GM21737 (cell line): ENCODE measurements at regions not wholly inside any gene's neighbourhood (a gene's known extent, or its start where the extent isn't known, plus 50 kb on each side); places are given as distances from the start of the nearest gene placed in this dataset.
A peak's percentile ranks its signal among the peaks of the same experiment; 100 is the strongest.
"Not testable (repeated sequence)": the region's sequence is repeated elsewhere in the genome, so short reads cannot be mapped to it uniquely, and the experiment has no call there.

Source experiments
- ATAC-seq: cut with Tn5 transposase; IDR thresholded peaks from one replicate; pipeline ENCODE4 v1.9.1; 2021; ENCODE audit warnings: mild to moderate bottlenecking, moderate library complexity; ENCODE audit not compliant: unreplicated experiment

DNA sequence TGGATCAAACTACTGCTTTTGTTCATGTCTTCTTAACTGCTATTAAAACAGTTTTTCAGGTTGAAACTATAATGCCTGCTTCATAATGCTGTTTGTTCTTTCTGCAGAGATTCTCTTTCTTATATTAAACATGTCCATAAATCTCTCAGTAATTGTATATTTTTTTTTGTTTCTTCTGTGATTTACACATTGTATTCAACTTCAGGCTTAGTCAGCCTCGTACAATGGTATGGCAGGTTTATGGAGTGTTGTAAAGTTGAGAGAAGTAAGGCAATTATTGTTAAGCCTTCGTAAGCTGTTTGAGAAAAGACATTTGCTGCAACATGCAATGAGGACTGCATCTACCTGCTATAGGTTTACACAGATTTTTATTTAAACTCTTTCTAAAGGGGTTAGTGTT is 977.1 kb downstream of the DIPK2A start:
- ATAC-seq: no peak

DNA sequence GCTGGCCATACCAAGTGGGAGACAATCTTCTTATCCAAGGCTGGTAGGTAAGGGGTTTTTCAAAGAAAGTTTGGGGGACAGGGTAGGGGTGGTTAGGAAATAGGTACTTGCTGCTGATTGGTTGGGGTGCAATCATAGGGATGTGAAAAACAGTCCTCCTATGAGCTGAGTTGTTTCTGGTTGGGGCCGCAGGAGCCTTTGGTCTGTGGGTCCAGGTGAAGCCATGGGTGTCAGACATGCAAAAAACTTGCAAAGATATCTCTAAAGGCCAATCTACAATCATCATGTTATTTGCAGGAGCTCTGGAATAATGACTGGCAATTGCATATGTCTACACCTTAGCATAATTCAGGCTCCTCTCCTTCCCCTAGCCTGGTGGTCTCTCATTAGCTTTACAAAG is 982.3 kb downstream of the DIPK2A start:
- ATAC-seq: no peak

DNA sequence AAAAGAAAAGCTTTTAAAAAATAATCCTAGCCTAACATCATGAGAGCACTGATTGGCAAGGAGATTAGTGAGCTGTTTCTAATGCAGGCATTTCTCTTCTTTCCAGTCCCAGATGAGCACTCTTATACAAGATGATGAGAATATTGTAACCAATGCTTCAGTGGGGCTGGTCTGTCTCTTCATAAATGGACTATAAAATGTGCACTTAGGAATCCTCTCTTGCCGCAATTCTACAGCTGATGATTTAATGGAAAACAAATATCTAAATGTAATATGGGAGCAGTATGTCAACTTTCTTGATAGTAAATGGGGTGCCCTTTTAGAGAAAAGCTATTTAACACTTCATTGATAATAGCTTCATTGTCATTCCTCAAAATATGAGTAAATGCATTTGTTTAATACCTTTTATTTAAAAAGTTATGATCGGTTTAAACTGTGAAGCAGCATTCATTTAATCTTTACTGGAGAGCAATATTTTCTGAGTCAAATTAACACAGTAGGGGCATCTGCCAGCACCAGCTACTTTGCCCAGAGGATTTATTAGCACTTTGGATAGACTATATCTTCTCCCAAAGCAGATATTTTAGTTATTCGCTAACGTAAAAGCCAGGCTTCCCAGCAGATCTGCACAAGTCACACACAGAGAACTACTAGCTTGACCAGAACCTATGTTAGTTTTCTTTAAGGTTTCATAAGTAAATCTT is 985.9 kb downstream of the DIPK2A start:
- ATAC-seq: no peak

DNA sequence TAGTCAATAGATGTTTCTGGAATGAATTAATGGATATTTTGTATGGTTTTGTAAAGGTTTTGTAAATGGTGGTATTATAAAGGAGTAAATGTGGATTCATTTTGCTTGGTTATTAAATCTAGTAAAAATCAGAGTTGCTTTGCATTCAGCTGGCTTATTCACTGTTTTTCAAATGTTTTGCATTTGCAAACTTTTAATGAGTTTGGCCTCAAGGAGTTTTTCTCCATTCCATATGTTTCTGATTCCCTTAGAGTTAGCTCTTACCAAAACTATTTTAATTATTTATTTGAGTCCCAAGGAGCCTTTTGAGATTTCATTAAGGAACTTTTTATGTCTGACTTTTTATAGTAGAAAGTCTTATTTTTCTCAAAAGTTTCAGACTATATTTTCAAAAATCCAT is 992.2 kb downstream of the DIPK2A start:
- no peak for ATAC-seq

DNA sequence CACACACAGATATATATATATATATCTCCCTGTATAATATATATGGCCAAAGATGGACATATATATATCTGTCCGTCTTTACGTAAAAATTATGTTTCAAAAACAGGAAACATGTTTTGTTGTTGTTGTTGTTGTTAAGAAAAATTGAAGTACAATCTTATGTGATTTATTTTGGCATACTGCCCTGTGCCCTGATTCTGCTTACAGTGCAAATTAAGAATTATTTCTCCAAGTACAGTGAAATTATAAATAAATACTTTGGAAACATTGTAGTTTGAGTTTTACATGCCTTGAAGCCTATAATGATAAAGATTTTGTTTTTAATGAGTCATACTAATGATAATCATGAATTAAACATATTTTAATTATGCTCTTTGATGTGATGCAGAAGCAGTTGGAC is 994.9 kb downstream of the DIPK2A start:
- no peak for ATAC-seq

DNA sequence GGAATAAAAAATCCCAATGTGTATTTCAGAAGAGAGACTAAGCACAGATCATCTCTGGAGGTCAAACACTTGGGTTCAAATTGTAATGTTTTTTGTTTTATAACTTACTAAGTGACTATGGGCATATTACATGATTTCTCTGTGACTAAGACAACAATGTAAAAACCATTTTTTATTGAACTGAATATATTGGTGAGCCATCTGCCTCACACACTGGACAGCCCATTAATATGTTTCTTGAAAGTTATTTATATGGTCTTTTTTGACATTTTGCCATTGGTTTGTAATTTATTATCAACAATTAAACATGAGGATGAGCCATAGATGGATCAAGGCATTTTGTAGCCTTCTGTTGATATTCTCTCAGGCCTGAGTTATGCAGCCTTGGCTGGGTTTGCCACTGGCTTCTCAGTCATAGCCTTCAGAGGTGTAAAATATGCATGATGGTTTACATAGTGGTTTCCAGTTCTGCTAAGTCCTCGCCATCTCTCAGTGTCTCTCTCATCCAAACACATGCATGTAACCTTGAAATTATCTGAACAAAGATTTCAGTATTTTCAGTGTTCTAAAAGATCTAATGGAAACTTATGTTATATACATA is 997.2 kb downstream of the DIPK2A start:
- no peak for ATAC-seq

DNA sequence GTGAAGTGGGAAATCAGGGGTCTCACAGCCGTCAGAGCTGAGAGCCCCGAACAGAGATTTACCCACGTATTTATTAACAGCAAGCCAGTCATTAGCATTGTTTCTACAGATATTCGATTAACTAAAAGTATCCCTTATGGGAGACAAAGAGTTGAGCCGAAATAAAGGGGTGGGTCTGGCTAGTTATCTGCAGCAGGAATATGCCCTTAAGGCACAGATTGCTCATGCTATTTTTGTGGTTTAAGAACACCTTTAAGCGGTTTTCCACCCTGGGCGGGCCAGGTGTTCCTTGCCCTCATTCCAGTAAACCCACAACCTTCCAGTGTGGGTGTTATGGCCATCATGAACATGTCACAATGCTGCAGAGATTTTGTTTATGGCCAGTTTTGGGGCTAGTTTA is 1012.9 kb downstream of the DIPK2A start:
- ATAC-seq: not testable (repeated sequence)

DNA sequence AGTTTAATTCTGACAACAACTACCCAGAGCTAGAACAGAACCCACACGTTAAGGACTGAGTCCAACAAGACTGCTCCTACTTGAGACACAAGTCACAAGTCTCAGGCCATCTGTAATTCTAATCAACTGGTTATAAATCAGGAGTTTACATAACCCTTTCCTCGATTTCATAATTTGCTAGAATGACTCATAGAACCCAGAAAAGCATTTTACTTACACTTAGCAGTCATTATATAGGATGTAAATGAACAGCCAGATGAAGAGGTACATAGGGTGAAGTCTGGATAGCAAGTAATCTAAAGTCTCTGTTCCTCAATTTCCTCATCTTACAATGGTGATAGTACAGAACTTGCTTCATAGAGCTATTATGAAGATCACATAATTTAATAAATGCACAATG is 1018.2 kb downstream of the DIPK2A start:
- no peak for ATAC-seq

DNA sequence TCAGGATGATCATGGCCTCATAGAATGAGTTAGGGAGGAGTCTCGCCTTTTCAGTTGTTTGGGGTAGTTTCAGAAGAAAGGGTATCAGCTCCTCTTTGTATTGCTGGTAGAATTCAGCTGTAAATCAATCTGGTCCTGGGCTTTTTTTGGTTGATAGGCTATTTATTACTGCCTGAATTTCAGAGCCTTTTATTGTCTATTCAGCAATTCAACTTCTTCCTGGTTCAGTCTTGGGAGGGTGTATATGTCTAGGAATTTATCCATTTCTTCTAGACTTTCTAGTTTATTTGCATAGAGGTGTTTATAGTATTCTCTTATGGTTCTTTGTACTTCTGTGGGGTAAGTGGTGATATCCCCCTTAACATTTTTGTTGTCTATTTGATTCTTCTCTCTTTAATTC is 1024.2 kb downstream of the DIPK2A start:
- ATAC-seq: no peak

DNA sequence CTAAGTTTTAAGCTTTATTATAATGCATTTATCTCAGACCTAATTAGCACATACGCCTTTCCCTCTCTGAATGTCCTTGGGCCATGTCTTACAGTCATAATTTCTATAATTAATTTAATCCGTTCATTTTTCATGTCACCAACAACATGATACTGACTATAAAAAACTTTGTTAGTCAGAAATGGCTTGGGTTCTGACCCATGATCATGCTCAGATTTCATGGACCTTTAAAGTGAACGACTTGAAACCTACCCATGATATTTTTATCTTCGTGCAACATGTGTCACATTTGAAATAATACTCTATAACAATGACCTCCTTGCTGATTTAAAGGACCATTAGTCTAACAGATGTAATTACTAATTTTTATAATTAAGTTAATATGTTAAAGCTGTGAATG is 1033.8 kb downstream of the DIPK2A start:
- ATAC-seq: no peak

DNA sequence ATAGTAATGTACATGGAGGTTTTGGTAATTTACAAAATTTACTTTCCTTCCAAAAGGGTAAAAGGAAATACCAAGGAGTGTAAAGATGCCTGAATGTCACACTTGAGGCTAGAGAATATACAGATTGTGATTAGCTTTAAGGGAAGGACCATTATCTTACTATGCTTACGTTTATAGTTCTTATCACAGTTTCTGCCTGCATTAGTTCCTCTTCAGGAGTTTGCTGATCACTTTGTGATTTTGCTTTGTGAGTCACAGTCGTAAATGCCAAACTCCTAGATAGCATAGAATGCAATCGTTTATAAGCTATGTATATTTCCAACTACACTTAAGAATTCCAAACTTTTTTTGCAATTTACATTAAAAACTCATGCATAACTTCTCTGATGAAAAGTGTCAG is 1034.6 kb downstream of the DIPK2A start:
- no peak for ATAC-seq

DNA sequence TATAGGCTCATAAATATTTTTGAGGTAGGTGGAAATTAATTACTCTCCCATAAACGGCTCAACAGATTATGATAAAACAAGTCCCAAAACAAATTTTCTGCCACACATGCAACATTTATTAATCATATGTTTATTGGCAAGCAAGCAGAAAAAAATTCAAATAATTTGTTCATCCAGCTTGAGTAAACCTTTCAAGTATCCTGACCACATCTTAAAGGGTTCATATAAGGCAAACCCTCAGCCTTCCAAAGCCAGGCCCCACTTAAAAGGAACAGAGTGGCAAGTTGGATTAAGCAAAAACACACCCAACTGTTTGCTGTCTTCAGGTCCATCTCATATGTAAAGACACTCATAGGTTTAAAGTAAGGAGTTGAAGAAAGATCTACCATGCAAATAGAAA is 1042.3 kb downstream of the DIPK2A start:
- no peak for ATAC-seq

DNA sequence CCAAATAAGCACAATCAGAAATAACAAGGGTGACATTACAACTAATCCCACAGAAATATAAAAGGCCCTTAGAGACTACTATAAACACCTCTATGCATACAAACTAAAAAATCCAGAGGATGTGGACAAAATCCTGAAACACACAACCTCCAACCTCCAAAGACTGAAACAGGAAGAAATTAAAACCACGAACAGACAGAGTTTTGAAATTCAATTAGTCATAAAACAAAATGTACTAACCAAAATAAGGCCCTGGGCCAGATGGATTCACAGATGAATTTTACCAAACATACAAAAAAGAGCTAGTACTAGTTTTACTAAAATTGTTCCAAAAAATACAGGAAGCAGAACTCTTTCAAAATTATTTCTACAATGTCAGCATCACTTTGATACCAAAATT is 1043.6 kb downstream of the DIPK2A start:
- ATAC-seq: no peak

DNA sequence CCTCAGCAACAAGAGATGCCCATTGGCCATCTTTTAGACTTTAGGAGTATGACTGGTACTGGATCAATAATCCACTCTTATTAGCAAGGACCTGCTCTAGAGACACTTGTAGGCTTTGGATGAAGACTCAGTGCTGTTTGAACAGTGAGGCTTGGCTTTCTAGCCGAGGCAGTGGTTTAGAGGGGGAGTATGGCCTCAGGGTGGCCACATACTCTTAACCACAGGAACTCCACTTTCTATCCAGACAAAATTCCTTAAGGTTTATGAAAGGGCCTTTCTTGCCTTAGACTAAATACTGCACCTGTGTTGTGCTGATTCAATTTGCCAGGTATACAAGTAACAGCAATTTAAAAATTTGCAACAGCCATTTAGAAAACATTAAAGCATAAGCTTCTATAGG is 1046.3 kb downstream of the DIPK2A start:
- ATAC-seq: no peak

DNA sequence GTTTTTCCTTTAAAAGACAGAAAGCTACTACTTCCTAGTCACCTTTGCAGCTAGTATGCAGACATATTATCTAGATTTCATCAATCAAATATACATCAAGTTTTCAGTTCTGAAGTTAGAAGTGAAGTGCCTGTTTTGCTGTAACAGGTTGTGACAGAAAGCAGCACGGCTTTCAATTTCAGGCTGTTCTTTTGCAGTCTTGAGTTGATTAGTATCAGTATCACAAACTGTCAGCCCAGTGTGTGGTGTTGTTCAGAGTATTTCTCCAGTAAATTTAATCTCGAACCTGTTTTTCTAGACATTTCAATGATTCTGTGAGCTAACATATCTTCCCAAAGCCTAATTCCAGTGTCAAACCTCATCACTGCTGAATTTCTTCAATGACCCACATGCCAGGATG is 1050.8 kb downstream of the DIPK2A start:
- ATAC-seq: no peak

DNA sequence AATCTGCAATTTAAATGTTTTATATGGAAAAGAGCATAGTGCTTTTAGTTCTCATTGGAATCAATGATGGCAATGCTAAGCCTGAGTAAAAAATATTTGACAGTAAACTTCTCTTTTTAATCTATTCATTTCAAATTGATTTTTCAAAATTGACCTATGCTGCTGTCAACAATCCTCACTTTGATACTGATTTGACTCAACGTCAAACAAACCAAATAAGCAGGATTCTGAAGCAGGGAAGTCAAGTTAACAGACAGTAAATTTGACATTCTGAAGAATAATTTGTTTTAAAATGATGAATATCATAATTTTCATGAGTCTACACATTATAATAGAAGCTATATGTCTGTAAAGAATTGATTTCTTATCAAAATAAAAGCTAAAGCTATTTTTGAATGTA is 1053.1 kb downstream of the DIPK2A start:
- ATAC-seq: no peak

DNA sequence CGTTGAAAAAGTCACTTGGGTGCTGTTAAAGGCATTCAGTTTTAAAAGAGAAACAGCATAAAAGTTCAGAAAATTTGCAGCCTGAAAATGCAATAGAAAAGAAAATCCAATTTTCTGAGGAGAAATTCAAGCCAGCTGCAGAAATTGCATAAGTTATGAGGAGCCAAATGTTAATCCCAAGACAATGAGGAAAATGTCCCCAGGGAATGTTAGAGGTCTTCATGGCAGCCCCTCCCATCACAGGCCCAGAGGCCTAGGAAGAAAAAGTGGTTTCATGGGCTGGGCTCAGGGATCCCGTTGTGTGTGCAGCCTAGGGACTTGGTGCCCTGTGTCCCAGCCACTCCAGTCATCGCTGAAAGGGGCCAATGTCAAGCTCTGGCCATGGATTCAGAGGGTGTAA is 1055.6 kb downstream of the DIPK2A start:
- ATAC-seq: not testable (repeated sequence)

DNA sequence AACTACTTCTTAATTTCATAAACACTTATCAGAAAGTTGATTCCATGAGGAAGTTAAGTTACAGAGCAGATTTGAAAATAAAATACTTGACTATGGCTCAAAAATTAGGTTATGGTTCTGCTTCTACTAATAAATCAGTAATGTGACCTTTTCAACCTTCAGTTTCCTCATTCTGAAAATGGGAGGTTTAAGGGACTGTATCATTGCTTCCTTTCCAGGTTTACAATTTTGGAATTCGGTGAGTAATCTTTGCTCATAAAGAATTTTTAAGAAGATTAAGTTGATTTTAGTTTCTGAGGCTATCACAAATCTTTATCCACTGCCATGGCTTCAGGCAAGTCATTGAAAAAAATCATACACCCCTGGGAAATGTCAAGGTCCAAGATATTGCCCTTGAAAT is 1061.2 kb downstream of the DIPK2A start:
- no peak for ATAC-seq

DNA sequence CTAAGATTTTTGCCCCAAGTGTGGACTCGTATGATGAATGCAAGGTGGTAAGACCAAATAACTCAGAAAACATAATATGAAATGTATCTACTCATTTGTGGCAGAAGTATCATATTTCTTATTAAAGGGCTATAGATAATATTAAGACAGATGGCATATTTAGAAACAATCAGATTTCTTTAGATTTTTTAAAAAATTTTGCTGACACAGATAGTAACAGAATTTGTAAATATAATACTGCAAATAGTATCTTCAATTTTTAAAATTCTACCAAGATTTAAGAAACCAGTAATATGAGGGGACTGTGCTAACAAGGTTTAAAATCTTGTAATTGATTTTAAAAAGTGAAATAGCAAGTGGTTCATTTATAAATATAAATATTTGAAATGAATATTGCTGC is 1064.1 kb downstream of the DIPK2A start:
- ATAC-seq: no peak

DNA sequence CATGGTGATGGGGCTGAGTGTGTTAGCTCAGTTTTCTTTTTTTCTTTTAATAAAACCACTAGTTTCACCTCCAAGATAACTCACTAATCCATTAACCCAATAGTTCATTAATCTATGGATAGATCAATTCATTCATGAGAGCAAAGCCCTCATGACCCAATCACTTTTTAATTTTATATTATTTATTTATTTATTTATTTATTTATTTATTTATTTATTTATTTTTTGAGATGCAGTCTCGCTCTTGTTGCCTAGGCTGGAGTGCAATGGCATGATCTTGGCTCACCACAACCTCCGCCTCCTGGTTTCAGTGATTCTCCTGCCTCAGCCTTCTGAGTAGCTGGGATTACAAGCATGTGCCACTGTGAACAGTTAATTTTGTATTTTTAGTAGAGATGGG is 1082.4 kb downstream of the DIPK2A start:
- ATAC-seq: not testable (repeated sequence)

DNA sequence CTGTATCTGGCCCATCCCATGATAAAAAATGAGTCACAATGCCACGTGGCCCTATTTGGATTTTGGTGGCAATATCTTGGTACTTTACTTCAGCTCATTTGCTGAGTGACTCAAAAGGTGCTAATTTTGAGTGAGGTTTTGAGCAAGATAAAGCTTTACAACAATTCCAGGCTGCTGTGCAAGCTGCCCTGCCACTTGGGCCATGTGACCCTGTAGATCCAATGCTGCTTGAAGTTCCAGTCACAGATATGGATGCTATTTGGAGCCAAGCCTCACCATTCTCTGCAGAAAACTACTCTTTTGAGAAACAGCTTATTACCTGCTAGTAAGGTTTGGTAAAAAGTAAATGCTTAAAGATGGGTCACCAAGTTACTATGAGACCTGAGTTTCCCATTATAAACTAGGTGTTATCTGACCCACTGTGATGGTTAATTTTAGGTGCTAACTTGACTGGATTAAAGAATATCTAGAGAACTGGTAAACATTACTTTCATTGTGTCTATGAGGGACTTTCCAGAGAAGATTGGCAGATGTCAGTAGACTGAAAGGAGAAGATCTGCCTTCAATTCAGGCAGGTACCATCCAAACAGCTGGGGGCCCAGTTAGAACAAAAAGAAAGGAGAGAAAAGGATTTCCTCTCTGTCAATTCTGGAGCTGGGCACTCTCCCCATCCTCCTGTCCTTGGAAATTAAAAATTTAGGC is 1083.9 kb downstream of the DIPK2A start:
- peak; percentile 73 for ATAC-seq

DNA sequence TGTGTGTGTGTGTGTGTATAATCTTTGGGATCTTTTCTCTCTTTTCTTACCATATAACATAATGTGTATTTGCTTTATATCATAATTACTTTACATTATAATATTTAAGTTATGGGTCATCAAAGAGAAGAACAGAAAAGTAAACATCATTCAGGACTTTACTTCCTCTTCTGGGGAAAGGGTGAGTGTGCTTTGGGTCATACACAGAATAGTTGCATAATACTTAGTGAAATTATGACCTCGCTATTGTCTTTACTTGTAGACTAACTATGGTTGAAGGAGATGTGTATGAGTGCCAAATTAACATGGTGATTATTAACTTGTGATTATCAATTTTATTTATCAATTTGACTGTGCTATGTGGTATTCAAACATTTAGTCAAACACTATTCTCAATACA is 1086.9 kb downstream of the DIPK2A start:
- ATAC-seq: no peak
